ENCODE measurements at regions not wholly inside any gene's neighbourhood (a gene's known extent, or its start where the extent isn't known, plus 50 kb on each side); places are given as distances from the start of the nearest gene placed in this dataset.

- TF ChIP-seq CTCF (IDR thresholded peaks at IDR 0.05), result no peak
- no peak for TF ChIP-seq POLR2A (IDR thresholded peaks at IDR 0.05)
Observed at GRCh38 chr9:90044710-90045151, 439.9 kb downstream of the GADD45G start.
